ENCODE measurements at regions not wholly inside any gene's neighbourhood (a gene's known extent, or its start where the extent isn't known, plus 50 kb on each side); places are given as distances from the start of the nearest gene placed in this dataset.
"Not testable (repeated sequence)": the region's sequence is repeated elsewhere in the genome, so short reads cannot be mapped to it uniquely, and the experiment has no call there.

DNA sequence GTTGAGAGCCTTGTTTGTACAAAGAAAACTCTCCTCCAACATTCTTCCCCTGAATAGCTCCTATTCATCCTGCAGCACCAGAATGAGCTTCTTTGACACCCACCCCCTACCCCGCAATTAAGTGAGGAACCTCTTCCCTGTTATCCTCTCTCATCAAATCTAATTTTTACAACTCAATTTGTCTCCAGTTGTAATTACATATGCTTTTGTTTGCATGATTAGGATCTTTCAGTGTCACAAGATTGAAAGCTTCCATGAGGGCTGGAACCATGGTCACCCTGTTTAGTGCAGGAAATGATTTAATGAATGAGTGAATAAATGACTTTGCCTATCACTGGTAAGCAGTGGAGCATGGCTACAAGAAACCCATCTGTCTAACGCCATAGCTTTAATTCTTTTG is 334.6 kb upstream of the KLHL29 start:
- no TSS peak for BruUV-seq (replicated peaks)
- no peak overlapping the region for H3K27ac Mint-ChIP-seq (ENCODE audit: unreplicated experiment)
- TF ChIP-seq, protein P1, sequence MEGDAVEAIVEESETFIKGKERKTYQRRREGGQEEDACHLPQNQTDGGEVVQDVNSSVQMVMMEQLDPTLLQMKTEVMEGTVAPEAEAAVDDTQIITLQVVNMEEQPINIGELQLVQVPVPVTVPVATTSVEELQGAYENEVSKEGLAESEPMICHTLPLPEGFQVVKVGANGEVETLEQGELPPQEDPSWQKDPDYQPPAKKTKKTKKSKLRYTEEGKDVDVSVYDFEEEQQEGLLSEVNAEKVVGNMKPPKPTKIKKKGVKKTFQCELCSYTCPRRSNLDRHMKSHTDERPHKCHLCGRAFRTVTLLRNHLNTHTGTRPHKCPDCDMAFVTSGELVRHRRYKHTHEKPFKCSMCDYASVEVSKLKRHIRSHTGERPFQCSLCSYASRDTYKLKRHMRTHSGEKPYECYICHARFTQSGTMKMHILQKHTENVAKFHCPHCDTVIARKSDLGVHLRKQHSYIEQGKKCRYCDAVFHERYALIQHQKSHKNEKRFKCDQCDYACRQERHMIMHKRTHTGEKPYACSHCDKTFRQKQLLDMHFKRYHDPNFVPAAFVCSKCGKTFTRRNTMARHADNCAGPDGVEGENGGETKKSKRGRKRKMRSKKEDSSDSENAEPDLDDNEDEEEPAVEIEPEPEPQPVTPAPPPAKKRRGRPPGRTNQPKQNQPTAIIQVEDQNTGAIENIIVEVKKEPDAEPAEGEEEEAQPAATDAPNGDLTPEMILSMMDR (IDR thresholded peaks at IDR 0.05; ENCODE audit: insufficient read depth in 1 of 2, low read depth in 1 of 2, low read length in 1 of 2, severe bottlenecking in 1 of 2, unreplicated experiment in 1 of 2): no peak
- POLR2A ChIA-PET: no interaction called here
- Histone ChIP-seq H3K27me3 (replicated peaks; ENCODE audit: control insufficient read depth, insufficient read depth, low read length) (no peaks in the 10 kb centered on the region; the same call in 1 of the 2 replicates), H3K9me3 (no peaks in the 10 kb centered on the region), H3K4me3 (ENCODE audit: low read depth, low read length) (no peak overlapping the region), H3K4me1 (no peaks in the 10 kb centered on the region), H3K36me3 (ENCODE audit: control insufficient read depth, insufficient read depth, low read length) (no peaks in the 10 kb centered on the region; the same call in 1 of the 2 replicates)
- DNase-seq: no peak
- H3K4me3 Mint-ChIP-seq (ENCODE audit: unreplicated experiment): no peak overlapping the region
- no peaks in the 10 kb centered on the region for H3K36me3 Mint-ChIP-seq (ENCODE audit: insufficient read depth, unreplicated experiment)
- CTCF ChIA-PET: no interaction called here
- H3K4me1 Mint-ChIP-seq (ENCODE audit: low read depth, unreplicated experiment): no peaks in the 10 kb centered on the region
- H3K27me3 Mint-ChIP-seq (ENCODE audit: insufficient read depth, unreplicated experiment): peaks cover 13% of the 10 kb centered on the region
- H3K9me3 Mint-ChIP-seq (ENCODE audit: unreplicated experiment): no peaks in the 10 kb centered on the region
- intact Hi-C loops (cut with micrococcal nuclease; ENCODE audit: unreplicated experiment): no loop called here

DNA sequence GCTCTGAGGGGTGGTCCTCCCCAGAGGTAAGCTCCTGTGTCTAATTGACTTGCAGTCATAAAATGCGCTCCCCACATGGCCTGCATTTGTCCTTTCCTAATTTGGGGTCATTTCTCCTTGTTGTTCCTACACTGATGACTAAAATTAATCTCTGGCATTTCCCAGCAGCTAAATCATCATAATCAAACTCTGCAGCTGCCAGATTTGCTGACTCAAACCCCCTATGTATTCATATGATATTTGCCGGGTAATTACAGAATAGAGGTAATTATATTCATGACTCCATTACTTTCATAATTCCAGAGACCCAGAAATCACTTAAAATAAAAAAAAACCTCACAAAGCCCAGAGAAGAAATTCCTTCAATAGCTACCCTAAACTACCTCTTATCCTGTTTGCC is 331.4 kb upstream of the KLHL29 start:
- H3K27me3 Mint-ChIP-seq (ENCODE audit: insufficient read depth, unreplicated experiment): peaks cover 14% of the 10 kb centered on the region
- no peak for DNase-seq
- Histone ChIP-seq H3K4me3 (ENCODE audit: low read depth, low read length) (no peak overlapping the region), H3K9me3 (no peaks in the 10 kb centered on the region), H3K4me1 (no peaks in the 10 kb centered on the region), H3K27me3 (replicated peaks; ENCODE audit: control insufficient read depth, insufficient read depth, low read length) (no peaks in the 10 kb centered on the region), H3K36me3 (ENCODE audit: control insufficient read depth, insufficient read depth, low read length) (no peaks in the 10 kb centered on the region; the same call in 1 of the 2 replicates)
- H3K9me3 Mint-ChIP-seq (ENCODE audit: unreplicated experiment): no peaks in the 10 kb centered on the region
- no TSS peak for BruUV-seq (replicated peaks)
- H3K4me1 Mint-ChIP-seq (ENCODE audit: low read depth, unreplicated experiment): no peaks in the 10 kb centered on the region
- ChIA-PET CTCF (interaction anchor here (0.6 kb wide), 1 partner anchor 149 kb away, joined by 3 read pairs; no protein-coding TSS in a partner anchor), POLR2A (no interaction called here)
- H3K4me3 Mint-ChIP-seq (ENCODE audit: unreplicated experiment): no peak overlapping the region
- no peak overlapping the region for H3K27ac Mint-ChIP-seq (ENCODE audit: unreplicated experiment)
- H3K36me3 Mint-ChIP-seq (ENCODE audit: insufficient read depth, unreplicated experiment): no peaks in the 10 kb centered on the region
- intact Hi-C loops (cut with micrococcal nuclease; ENCODE audit: unreplicated experiment): no loop called here
- TF ChIP-seq, protein P1 (IDR thresholded peaks at IDR 0.05; ENCODE audit: insufficient read depth in 1 of 2, low read depth in 1 of 2, low read length in 1 of 2, severe bottlenecking in 1 of 2, unreplicated experiment in 1 of 2): no peak

DNA sequence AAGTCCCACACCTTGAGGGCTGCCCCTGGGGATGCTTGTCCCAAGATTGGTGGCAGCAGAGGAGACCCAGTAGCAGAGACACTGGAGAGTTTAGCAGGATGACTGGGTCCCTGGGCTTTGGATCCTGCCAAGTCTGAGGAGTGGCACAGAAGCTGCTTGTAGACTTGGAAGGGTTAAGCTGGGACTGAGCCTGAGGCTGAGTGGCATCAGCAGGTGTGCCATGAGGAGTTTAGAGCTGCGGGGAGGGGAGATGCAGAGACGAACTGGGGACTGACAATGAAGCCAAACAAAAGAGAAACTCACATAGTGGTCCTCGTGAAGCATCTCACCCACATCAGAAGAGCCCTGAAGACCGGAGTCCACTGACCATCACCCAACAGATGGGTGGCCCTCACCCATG is 329.7 kb upstream of the KLHL29 start:
- no peak for DNase-seq
- Mint-ChIP-seq H3K27me3 (ENCODE audit: insufficient read depth, unreplicated experiment) (peaks cover 6% of the 10 kb centered on the region), H3K4me3 (ENCODE audit: unreplicated experiment) (no peak overlapping the region), H3K27ac (ENCODE audit: unreplicated experiment) (no peak overlapping the region), H3K36me3 (ENCODE audit: insufficient read depth, unreplicated experiment) (no peaks in the 10 kb centered on the region), H3K4me1 (ENCODE audit: low read depth, unreplicated experiment) (no peaks in the 10 kb centered on the region), H3K9me3 (ENCODE audit: unreplicated experiment) (no peaks in the 10 kb centered on the region)
- BruUV-seq (replicated peaks): no TSS peak
- TF ChIP-seq, protein P1 (IDR thresholded peaks at IDR 0.05; ENCODE audit: insufficient read depth in 1 of 2, low read depth in 1 of 2, low read length in 1 of 2, severe bottlenecking in 1 of 2, unreplicated experiment in 1 of 2): no peak
- no peaks in the 10 kb centered on the region for H3K4me1 ChIP-seq
- no peaks in the 10 kb centered on the region for H3K9me3 ChIP-seq
- no peaks in the 10 kb centered on the region for H3K27me3 ChIP-seq (replicated peaks; ENCODE audit: control insufficient read depth, insufficient read depth, low read length)
- CTCF ChIA-PET: no interaction called here
- POLR2A ChIA-PET: no interaction called here
- intact Hi-C loops (cut with micrococcal nuclease; ENCODE audit: unreplicated experiment): no loop called here
- H3K4me3 ChIP-seq (ENCODE audit: low read depth, low read length): no peak overlapping the region
- no peaks in the 10 kb centered on the region; the same call in 1 of the 2 replicates for H3K36me3 ChIP-seq (ENCODE audit: control insufficient read depth, insufficient read depth, low read length)

DNA sequence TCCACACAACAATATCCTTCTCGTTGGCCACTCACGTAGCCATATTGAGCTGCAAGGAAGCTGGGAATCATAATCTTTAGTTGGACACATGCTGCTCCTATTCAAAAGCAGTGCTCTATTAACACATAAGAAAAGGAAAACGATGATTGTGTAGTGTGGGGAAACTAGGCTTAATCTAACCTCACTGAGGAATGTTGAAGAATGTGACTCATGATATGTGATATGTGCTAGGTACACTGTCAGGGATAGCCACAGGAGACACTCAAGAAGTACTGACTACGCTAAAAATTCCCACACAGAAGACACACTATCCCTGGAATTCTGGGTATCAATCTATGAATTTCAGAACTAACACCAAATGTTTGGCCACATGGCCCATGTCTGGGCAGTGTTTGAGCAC is 328.1 kb upstream of the KLHL29 start:
- H3K4me3 ChIP-seq (ENCODE audit: low read depth, low read length); H3K4me3 Mint-ChIP-seq (ENCODE audit: unreplicated experiment); H3K27me3 ChIP-seq (replicated peaks; ENCODE audit: control insufficient read depth, insufficient read depth, low read length); H3K9me3 ChIP-seq; H3K27ac Mint-ChIP-seq (ENCODE audit: unreplicated experiment); H3K4me1 ChIP-seq; H3K4me1 Mint-ChIP-seq (ENCODE audit: low read depth, unreplicated experiment); H3K27me3 Mint-ChIP-seq (ENCODE audit: insufficient read depth, unreplicated experiment); H3K36me3 Mint-ChIP-seq (ENCODE audit: insufficient read depth, unreplicated experiment); DNase-seq; H3K9me3 Mint-ChIP-seq (ENCODE audit: unreplicated experiment); H3K36me3 ChIP-seq (ENCODE audit: control insufficient read depth, insufficient read depth, low read length); intact Hi-C loops (cut with micrococcal nuclease; ENCODE audit: unreplicated experiment); POLR2A ChIA-PET; CTCF ChIA-PET; BruUV-seq (replicated peaks): not testable (repeated sequence)

Data from Caco-2 (cell line).